H1 (cell line): ENCODE measurements at regions not wholly inside any gene's neighbourhood (a gene's known extent, or its start where the extent isn't known, plus 50 kb on each side); places are given as distances from the start of the nearest gene placed in this dataset.

ENCODE experiments used
- FOSL1 ChIP-seq: IDR thresholded peaks from 2 replicates; pipeline ENCODE4 v1.6.1; 2011; ENCODE audit warnings: mild to moderate bottlenecking, low read depth, low read length, moderate library complexity; ENCODE audit not compliant: insufficient read depth
- SP2 ChIP-seq: IDR thresholded peaks from 2 replicates; pipeline ENCODE4 v1.6.1; 2012; ENCODE audit warnings: mild to moderate bottlenecking, low read length, inconsistent platforms
- SUZ12 ChIP-seq: fragments of 200-600 bp; sonication (generic); IDR thresholded peaks from 2 replicates; pipeline ENCODE4 v1.6.1; 2012; ENCODE audit warnings: mild to moderate bottlenecking, inconsistent platforms, low read length, moderate library complexity, mixed read lengths
- TAF7 ChIP-seq: optimal IDR thresholded peaks from 2 replicates; pipeline ENCODE3; 2011; ENCODE audit warnings: low read depth, mild to moderate bottlenecking, inconsistent platforms, low read length, moderate library complexity, borderline replicate concordance

DNA sequence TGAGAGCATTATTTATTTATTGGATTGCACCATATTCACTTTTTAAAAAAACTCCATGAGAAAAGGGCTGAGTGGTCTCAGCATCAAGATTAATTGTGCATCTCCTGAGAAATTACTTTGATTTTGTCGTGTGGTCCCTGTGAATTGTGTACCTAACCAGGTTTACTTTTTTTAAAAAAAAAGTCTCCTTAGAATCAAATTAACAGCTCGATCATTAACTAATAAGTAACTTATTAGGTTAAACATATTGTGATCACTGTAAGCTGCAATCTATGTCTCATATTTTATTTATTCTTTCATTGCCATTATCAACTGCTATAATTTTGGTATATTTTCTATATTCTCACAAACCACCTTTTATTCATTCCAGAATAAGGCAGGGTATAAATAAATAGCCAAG is 318.2 kb downstream of the ADCYAP1 start (continued):
- TF ChIP-seq SP2 (no peak), FOSL1 (no peak), SUZ12 (no peak), TAF7 (no peak)
